ENCODE measurements at regions not wholly inside any gene's neighbourhood (a gene's known extent, or its start where the extent isn't known, plus 50 kb on each side); places are given as distances from the start of the nearest gene placed in this dataset.
"Not testable (repeated sequence)": the region's sequence is repeated elsewhere in the genome, so short reads cannot be mapped to it uniquely, and the experiment has no call there.

- DNase-seq = not testable (repeated sequence)
Observed at GRCh38 chr1:55514571-55514970, 299.4 kb upstream of the USP24 start.

GRCh38 chr1:55512466-55512865 is 297.3 kb upstream of the USP24 start:
- DNase-seq = no peak

GRCh38 chr1:55507578-55507931 is 292.4 kb upstream of the USP24 start:
- no peak for DNase-seq

GRCh38 chr1:55506740-55507577 is 291.8 kb upstream of the USP24 start:
- no peak for DNase-seq

- DNase-seq = no peak
Observed at GRCh38 chr1:55505326-55505725, 290.2 kb upstream of the USP24 start.

- no peak for DNase-seq
Observed at GRCh38 chr1:55504306-55504731, 289.2 kb upstream of the USP24 start.

GRCh38 chr1:55503663-55504305 is 288.6 kb upstream of the USP24 start:
- DNase-seq = no peak

- no peak for DNase-seq
Observed at GRCh38 chr1:55500601-55501000, 285.4 kb upstream of the USP24 start.

- DNase-seq = no peak
Observed at GRCh38 chr1:55490547-55490946, 275.4 kb upstream of the USP24 start.

GRCh38 chr1:55484173-55484572 is 269.0 kb upstream of the USP24 start:
- no peak for DNase-seq

GRCh38 chr1:55483523-55483922 is 268.4 kb upstream of the USP24 start:
- peak in 1 of 3 donors; percentile 14 for DNase-seq

GRCh38 chr1:55481634-55482033 is 266.5 kb upstream of the USP24 start:
- DNase-seq = no peak

- DNase-seq = peak in 2 of 3 donors; percentile 12
Observed at GRCh38 chr1:55480029-55480795, 265.0 kb upstream of the USP24 start.

- peak in 2 of 3 donors; percentile 22 to 33 for DNase-seq
Observed at GRCh38 chr1:55478742-55479141, 263.6 kb upstream of the USP24 start.

GRCh38 chr1:55477953-55478352 is 262.8 kb upstream of the USP24 start:
- DNase-seq = no peak

- DNase-seq = no peak
Observed at GRCh38 chr1:55476445-55477015, 261.4 kb upstream of the USP24 start.

- DNase-seq = peak; percentile 65 to 78 (median 68)
Observed at GRCh38 chr1:55474168-55474786, 259.1 kb upstream of the USP24 start.

- no peak for DNase-seq
Observed at GRCh38 chr1:55473661-55474060, 258.5 kb upstream of the USP24 start.

- no peak for DNase-seq
Observed at GRCh38 chr1:55472784-55473183, 257.6 kb upstream of the USP24 start.

- no peak for DNase-seq
Observed at GRCh38 chr1:55472115-55472514, 257.0 kb upstream of the USP24 start.

GRCh38 chr1:55468142-55468795 is 253.1 kb upstream of the USP24 start:
- no peak for DNase-seq

- no peak for DNase-seq
Observed at GRCh38 chr1:55466921-55467320, 251.8 kb upstream of the USP24 start.
